ENCODE measurements at regions not wholly inside any gene's neighbourhood (a gene's known extent, or its start where the extent isn't known, plus 50 kb on each side); places are given as distances from the start of the nearest gene placed in this dataset.

DNA sequence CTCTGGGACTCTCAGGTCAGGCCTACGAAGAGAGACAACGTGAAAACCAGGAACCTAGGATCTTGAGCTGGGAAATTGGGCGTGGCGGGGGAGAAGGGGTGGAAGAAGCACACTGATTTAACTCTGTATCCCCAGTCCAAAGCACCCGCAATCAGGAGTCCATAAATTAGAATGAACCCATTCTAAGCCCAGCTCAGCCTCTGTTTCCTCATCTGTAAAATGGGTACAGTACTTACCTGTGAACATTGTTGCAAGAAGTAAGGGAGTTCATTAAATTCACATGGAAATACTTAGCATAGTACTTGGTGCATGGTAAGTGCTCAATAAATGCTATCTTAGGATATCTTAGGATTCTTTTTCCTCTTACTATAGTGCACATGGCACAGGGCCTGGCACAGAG, 326.7 kb downstream of the BCOR start:
- TF ChIP-seq, protein P1, sequence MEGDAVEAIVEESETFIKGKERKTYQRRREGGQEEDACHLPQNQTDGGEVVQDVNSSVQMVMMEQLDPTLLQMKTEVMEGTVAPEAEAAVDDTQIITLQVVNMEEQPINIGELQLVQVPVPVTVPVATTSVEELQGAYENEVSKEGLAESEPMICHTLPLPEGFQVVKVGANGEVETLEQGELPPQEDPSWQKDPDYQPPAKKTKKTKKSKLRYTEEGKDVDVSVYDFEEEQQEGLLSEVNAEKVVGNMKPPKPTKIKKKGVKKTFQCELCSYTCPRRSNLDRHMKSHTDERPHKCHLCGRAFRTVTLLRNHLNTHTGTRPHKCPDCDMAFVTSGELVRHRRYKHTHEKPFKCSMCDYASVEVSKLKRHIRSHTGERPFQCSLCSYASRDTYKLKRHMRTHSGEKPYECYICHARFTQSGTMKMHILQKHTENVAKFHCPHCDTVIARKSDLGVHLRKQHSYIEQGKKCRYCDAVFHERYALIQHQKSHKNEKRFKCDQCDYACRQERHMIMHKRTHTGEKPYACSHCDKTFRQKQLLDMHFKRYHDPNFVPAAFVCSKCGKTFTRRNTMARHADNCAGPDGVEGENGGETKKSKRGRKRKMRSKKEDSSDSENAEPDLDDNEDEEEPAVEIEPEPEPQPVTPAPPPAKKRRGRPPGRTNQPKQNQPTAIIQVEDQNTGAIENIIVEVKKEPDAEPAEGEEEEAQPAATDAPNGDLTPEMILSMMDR (IDR thresholded peaks at IDR 0.05; ENCODE audit: insufficient read depth, low read length, poor library complexity, severe bottlenecking): no peak
- no peak for TF ChIP-seq EZH2phosphoT487 (conservative IDR thresholded peaks at IDR 0.05; ENCODE audit: low read length)
